K562 (cell line): ENCODE measurements at regions not wholly inside any gene's neighbourhood (a gene's known extent, or its start where the extent isn't known, plus 50 kb on each side); places are given as distances from the start of the nearest gene placed in this dataset.

ENCODE experiments used
- ATAC-seq: fragments of 200-7000 bp; cut with Tn5 transposase; 3 replicates; pipeline ENCODE4 v1.9.1; 2020; ENCODE audit warnings: moderate library complexity
- BruUV-seq: library from RNA; stranded (reverse); fragments of 400-500 nt; replicated peaks from 2 replicates; lab custom pipeline; 2021; lab: Mats Ljungman, UMichigan
- CTCF ChIA-PET: fragments of 300-600 bp; formaldehyde crosslinking; extraction: SDS; loops from one replicate; lab custom pipeline; 2021; ENCODE audit warnings: low intra/inter-chr PET ratio; lab: Yijun Ruan, JAX
- POLR2A ChIA-PET: fragments of 300-600, 350-650 bp; sonication (Branson Sonifier 250); formaldehyde crosslinking; extraction: SDS; loops from one replicate; lab custom pipeline; 2021; ENCODE audit warnings: antibody characterized with exemption, inconsistent platforms; lab: Yijun Ruan, JAX
- DNase-seq, 4 experiments: peaks; one replicate each; pipeline versions ENCODE4 v3.0.0 to v3.0.0-alpha.2; 2011 to 2018; ENCODE audit warnings: low spot score in 3 of 4, mixed read lengths in 3 of 4; ENCODE audit errors: extremely low read depth in 1 of 4
- FAIRE-seq: peaks from 2 replicates; lab custom pipeline; 2011; peaks lifted over from hg19 to GRCh38; lab: Jason Lieb, UNC
- H2AFZ ChIP-seq: 2 replicates; pipeline ENCODE4 v1.6.0; 2011; ENCODE audit warnings: low read depth, low read length, control low read depth, inconsistent platforms
- H3K27ac ChIP-seq: fragments of 200-600 bp; 3 replicates; pipeline ENCODE4 v1.8.0; 2011; ENCODE audit warnings: low read depth, mild to moderate bottlenecking, control low read depth, inconsistent platforms, low read length, moderate library complexity, mixed read lengths; ENCODE audit errors: extremely low read depth
- H3K27me3 ChIP-seq, 2 experiments: fragments of 300-600 bp in 1 of 2; 2 replicates in 1 of 2; 3 replicates in 1 of 2; pipeline versions ENCODE4 v1.6.0 to v1.8.0; 2011; ENCODE audit warnings: inconsistent platforms in 2 of 2, low read length in 2 of 2, mild to moderate bottlenecking in 1 of 2, mixed read lengths in 1 of 2, moderate library complexity in 1 of 2; ENCODE audit not compliant: control insufficient read depth in 2 of 2, insufficient read depth in 2 of 2
- H3K36me3 ChIP-seq: fragments of 300-600 bp; 3 replicates; pipeline ENCODE4 v1.8.0; 2011; ENCODE audit warnings: mild to moderate bottlenecking, low read length, inconsistent platforms; ENCODE audit not compliant: control insufficient read depth, insufficient read depth
- H3K4me1 ChIP-seq, 2 experiments: fragments of 200-600 bp in 1 of 2; replicated peaks in 1 of 2; 2 replicates in 1 of 2; 3 replicates in 1 of 2; pipeline versions ENCODE4 v1.5.1 to v1.8.0; 2011; ENCODE audit warnings: inconsistent platforms in 2 of 2, low read length in 2 of 2, mild to moderate bottlenecking in 1 of 2, mixed read lengths in 1 of 2, moderate library complexity in 1 of 2; ENCODE audit not compliant: control insufficient read depth in 2 of 2, insufficient read depth in 2 of 2
- H3K4me2 ChIP-seq: 2 replicates; pipeline ENCODE4 v1.6.1; 2011; ENCODE audit warnings: low read length, control low read depth, inconsistent platforms, mixed read lengths; ENCODE audit not compliant: insufficient read depth
- H3K4me3 ChIP-seq: fragments of 200-600 bp; sonication (generic), shearing (Covaris generic); 2 replicates; pipeline ENCODE4 v1.5.1; 2016; ENCODE audit warnings: control low read depth, inconsistent platforms
- H3K79me2 ChIP-seq: fragments of 200-600 bp; 3 replicates; pipeline ENCODE4 v1.8.0; 2011; ENCODE audit warnings: low read length, inconsistent platforms; ENCODE audit not compliant: control insufficient read depth, insufficient read depth
- H3K9ac ChIP-seq, 2 experiments: 2 replicates each; pipeline versions ENCODE4 v1.6.0 to v1.6.1; 2011; ENCODE audit warnings: low read depth in 2 of 2, low read length in 2 of 2, control low read depth in 1 of 2, inconsistent platforms in 1 of 2, mild to moderate bottlenecking in 1 of 2, mixed read lengths in 1 of 2; ENCODE audit not compliant: insufficient read depth in 1 of 2
- H3K9me1 ChIP-seq: one replicate; pipeline ENCODE4 v1.6.0; 2011; ENCODE audit warnings: inconsistent platforms, mild to moderate bottlenecking, low read length, moderate library complexity; ENCODE audit not compliant: control insufficient read depth, insufficient read depth
- H3K9me3 ChIP-seq: replicated peaks from 2 replicates; pipeline ENCODE4 v1.5.1; 2011; ENCODE audit warnings: low read depth, low read length, inconsistent platforms; ENCODE audit not compliant: control insufficient read depth, insufficient read depth
- H4K20me1 ChIP-seq: replicated peaks from 2 replicates; pipeline ENCODE4 v1.6.1; 2011; ENCODE audit warnings: low read length, inconsistent platforms, mixed read lengths; ENCODE audit not compliant: control insufficient read depth, insufficient read depth
- COPS2 ChIP-seq: fragments of 450-650 bp; conservative IDR thresholded peaks from 2 replicates; pipeline ENCODE4 v1.6.1; 2016; ENCODE audit warnings: mild to moderate bottlenecking, moderate library complexity
- GATAD2A ChIP-seq: fragments of 450-650 bp; IDR thresholded peaks from 2 replicates; pipeline ENCODE4 v1.6.1; 2017
- KDM5B ChIP-seq: fragments of 200-600 bp; sonication (generic); IDR thresholded peaks from 2 replicates; pipeline ENCODE4 v1.6.1; 2012; ENCODE audit warnings: low read depth, mild to moderate bottlenecking, moderate library complexity, low read length, control low read depth, inconsistent platforms; ENCODE audit not compliant: insufficient replicate concordance
- MTA1 ChIP-seq: fragments of 450-650 bp; IDR thresholded peaks from 2 replicates; pipeline ENCODE4 v1.6.1; 2017; ENCODE audit warnings: borderline replicate concordance
- NCOA6 ChIP-seq: fragments of 450-650 bp; IDR thresholded peaks from 2 replicates; pipeline ENCODE4 v1.6.1; 2017; ENCODE audit warnings: mild to moderate bottlenecking
- NR2F6 ChIP-seq: fragments of 450-650 bp; formaldehyde crosslinking; IDR thresholded peaks from 2 replicates; pipeline ENCODE4 v1.4.0; 2020; ENCODE audit warnings: mild to moderate bottlenecking
- PHF8 ChIP-seq: fragments of 200-600 bp; sonication (generic); IDR thresholded peaks from 2 replicates; pipeline ENCODE4 v1.6.1; 2012; ENCODE audit warnings: mixed run types, mild to moderate bottlenecking, inconsistent platforms, low read length, moderate library complexity, borderline replicate concordance
- PTTG1 ChIP-seq: fragments of 450-650 bp; IDR thresholded peaks from 2 replicates; pipeline ENCODE4 v1.6.1; 2016; ENCODE audit warnings: low read depth, mild to moderate bottlenecking, missing genetic modification characterization, missing compliant biosample characterization
- SMAD1 ChIP-seq: fragments of 150-350 bp; IDR thresholded peaks from 2 replicates; pipeline ENCODE4 v1.6.1; 2014; ENCODE audit warnings: low read length, low read depth; ENCODE audit not compliant: partially characterized antibody
- SRSF7 ChIP-seq: fragments of 200-400 bp; formaldehyde crosslinking; optimal IDR thresholded peaks from 2 replicates; pipeline ENCODE3; 2017; ENCODE audit warnings: mild to moderate bottlenecking, low read depth, low read length
- ZKSCAN3 ChIP-seq: fragments of 250-450 bp; sonication (Bioruptor Pico); IDR thresholded peaks from 2 replicates; pipeline ENCODE4 v1.4.0; 2020
- ZNF121 ChIP-seq: sonication (generic); formaldehyde crosslinking; conservative IDR thresholded peaks from 2 replicates; pipeline ENCODE4 v1.8.0; 2022; ENCODE audit warnings: missing genetic modification reagents
- ZNF696 ChIP-seq: fragments of 250-450 bp; sonication (Bioruptor Pico); conservative IDR thresholded peaks from 2 replicates; pipeline ENCODE4 v1.4.0; 2020; ENCODE audit warnings: mild to moderate bottlenecking, moderate library complexity
- ZNF764 ChIP-seq: fragments of 250-450 bp; sonication (Bioruptor Pico); IDR thresholded peaks from 2 replicates; pipeline ENCODE4 v1.4.0; 2020; ENCODE audit warnings: low read depth, mild to moderate bottlenecking, moderate library complexity
- WGBS: fragments of 100-300 bp; shearing (Covaris generic); methylation state at CpG from one replicate; pipeline ENCODE4 v1.1.6; 2016; ENCODE audit warnings: low coverage, mixed read lengths; ENCODE audit not compliant: insufficient coverage; ENCODE audit errors: missing lambda C conversion rate; 5-methylcytosine and 5-hydroxymethylcytosine counted together
- in situ Hi-C: fragments of 300-500 bp; cut with MboI; formaldehyde crosslinking; loops from 4 replicates; pipeline ENCODE4 v1.15.0; 2018; ENCODE audit warnings: inconsistent platforms, mixed read lengths
- intact Hi-C: fragments of 100-400 bp; cut with micrococcal nuclease; formaldehyde crosslinking; loops from 2 replicates; pipeline ENCODE4 v1.14.2; 2022
- TF ChIP-seq, protein P1 (sequence below): IDR thresholded peaks from 2 replicates; pipeline ENCODE4 v1.6.1; 2014; ENCODE audit warnings: antibody characterized with exemption
- TF ChIP-seq, protein P2 (sequence below): fragments of 250-450 bp; sonication (Bioruptor Pico); IDR thresholded peaks from 2 replicates; pipeline ENCODE4 v1.6.1; 2021; ENCODE audit warnings: mild to moderate bottlenecking
- TF ChIP-seq, protein P3 (sequence below): fragments of 200-800 bp; sonication (Bioruptor generic); IDR thresholded peaks from 2 replicates; pipeline ENCODE4 v1.6.1; 2017; ENCODE audit warnings: missing genetic modification characterization, missing compliant biosample characterization
- TF ChIP-seq, protein P4 (sequence below): fragments of 450-650 bp; IDR thresholded peaks from 2 replicates; pipeline ENCODE4 v1.6.1; 2018; ENCODE audit warnings: mild to moderate bottlenecking, low read depth; ENCODE audit not compliant: partially characterized antibody
- TF ChIP-seq, protein P5 (sequence below): fragments of 250-450 bp; sonication (Bioruptor Pico); IDR thresholded peaks from 2 replicates; pipeline ENCODE4 v1.8.0; 2021; ENCODE audit warnings: borderline replicate concordance, mild to moderate bottlenecking, moderate library complexity; ENCODE audit not compliant: poor library complexity, severe bottlenecking

DNA sequence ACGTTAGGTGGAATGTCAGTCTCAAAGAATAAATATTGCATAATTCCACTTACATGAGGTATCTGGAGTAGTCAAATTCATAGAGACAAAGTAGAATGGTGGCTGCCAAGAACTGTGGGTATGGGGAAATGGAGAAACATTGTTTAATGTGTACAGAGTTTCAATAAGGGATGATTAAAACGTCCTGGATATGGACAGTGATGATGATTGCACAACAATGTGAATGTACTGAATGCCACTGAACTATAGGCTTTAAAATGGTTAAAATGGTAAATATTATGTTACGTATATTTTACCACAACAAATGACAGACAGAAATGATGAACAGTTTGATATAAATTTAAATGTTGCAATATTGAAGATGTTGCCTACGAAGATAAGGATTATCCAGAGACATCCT, 602.0 kb upstream of the PKDCC start:
- no peaks in the 10 kb centered on the region for H3K27me3 ChIP-seq
- no peak for FAIRE-seq
- intact Hi-C loops (no loop called here), in situ Hi-C loops (no loop called here)
- H3K27ac ChIP-seq = no peak overlapping the region
- TF ChIP-seq PHF8 = no peak
- no peak for TF ChIP-seq MTA1
- TF ChIP-seq SMAD1 = no peak
- TF ChIP-seq COPS2 = no peak
- TF ChIP-seq, protein P1, sequence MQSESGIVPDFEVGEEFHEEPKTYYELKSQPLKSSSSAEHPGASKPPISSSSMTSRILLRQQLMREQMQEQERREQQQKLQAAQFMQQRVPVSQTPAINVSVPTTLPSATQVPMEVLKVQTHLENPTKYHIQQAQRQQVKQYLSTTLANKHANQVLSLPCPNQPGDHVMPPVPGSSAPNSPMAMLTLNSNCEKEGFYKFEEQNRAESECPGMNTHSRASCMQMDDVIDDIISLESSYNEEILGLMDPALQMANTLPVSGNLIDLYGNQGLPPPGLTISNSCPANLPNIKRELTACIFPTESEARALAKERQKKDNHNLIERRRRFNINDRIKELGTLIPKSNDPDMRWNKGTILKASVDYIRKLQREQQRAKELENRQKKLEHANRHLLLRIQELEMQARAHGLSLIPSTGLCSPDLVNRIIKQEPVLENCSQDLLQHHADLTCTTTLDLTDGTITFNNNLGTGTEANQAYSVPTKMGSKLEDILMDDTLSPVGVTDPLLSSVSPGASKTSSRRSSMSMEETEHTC = no peak
- no peak for TF ChIP-seq NR2F6 (CRISPR knock-in tag)
- no peak for TF ChIP-seq ZNF696
- TF ChIP-seq, protein P2, sequence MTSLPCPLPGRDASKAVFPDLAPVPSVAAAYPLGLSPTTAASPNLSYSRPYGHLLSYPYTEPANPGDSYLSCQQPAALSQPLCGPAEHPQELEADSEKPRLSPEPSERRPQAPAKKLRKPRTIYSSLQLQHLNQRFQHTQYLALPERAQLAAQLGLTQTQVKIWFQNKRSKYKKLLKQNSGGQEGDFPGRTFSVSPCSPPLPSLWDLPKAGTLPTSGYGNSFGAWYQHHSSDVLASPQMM (CRISPR knock-in tag) = no peak
- TF ChIP-seq SRSF7 = no peak
- no peak for TF ChIP-seq KDM5B
- TF ChIP-seq, protein P3, sequence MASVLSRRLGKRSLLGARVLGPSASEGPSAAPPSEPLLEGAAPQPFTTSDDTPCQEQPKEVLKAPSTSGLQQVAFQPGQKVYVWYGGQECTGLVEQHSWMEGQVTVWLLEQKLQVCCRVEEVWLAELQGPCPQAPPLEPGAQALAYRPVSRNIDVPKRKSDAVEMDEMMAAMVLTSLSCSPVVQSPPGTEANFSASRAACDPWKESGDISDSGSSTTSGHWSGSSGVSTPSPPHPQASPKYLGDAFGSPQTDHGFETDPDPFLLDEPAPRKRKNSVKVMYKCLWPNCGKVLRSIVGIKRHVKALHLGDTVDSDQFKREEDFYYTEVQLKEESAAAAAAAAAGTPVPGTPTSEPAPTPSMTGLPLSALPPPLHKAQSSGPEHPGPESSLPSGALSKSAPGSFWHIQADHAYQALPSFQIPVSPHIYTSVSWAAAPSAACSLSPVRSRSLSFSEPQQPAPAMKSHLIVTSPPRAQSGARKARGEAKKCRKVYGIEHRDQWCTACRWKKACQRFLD (CRISPR knock-in tag) = no peak
- no peak for TF ChIP-seq ZNF121 (CRISPR knock-in tag)
- TF ChIP-seq PTTG1 (tag) = no peak
- no peak for TF ChIP-seq NCOA6
- TF ChIP-seq, protein P4, sequence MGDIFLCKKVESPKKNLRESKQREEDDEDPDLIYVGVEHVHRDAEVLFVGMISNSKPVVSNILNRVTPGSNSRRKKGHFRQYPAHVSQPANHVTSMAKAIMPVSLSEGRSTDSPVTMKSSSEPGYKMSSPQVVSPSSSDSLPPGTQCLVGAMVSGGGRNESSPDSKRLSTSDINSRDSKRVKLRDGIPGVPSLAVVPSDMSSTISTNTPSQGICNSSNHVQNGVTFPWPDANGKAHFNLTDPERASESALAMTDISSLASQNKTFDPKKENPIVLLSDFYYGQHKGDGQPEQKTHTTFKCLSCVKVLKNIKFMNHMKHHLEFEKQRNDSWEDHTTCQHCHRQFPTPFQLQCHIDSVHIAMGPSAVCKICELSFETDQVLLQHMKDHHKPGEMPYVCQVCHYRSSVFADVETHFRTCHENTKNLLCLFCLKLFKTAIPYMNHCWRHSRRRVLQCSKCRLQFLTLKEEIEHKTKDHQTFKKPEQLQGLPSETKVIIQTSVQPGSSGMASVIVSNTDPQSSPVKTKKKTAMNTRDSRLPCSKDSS = no peak
- no peak for TF ChIP-seq GATAD2A
- no peak for TF ChIP-seq ZNF764 (CRISPR knock-in tag)
- no peak for TF ChIP-seq ZKSCAN3 (CRISPR knock-in tag)
- TF ChIP-seq, protein P5, sequence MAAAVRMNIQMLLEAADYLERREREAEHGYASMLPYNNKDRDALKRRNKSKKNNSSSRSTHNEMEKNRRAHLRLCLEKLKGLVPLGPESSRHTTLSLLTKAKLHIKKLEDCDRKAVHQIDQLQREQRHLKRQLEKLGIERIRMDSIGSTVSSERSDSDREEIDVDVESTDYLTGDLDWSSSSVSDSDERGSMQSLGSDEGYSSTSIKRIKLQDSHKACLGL (CRISPR knock-in tag) = no peak
- ATAC-seq = no peak
- ChIA-PET CTCF (no interaction called here), POLR2A (no interaction called here)
- H3K9me3 ChIP-seq = no peaks in the 10 kb centered on the region
- no TSS peak for BruUV-seq
- no peak for DNase-seq
- H3K79me2 ChIP-seq = no peaks in the 10 kb centered on the region
- H3K9me1 ChIP-seq = no peaks in the 10 kb centered on the region
- WGBS = 0% methylated on average over 4 of the region's 4 CpGs
- H3K9ac ChIP-seq = no peak overlapping the region
- no peaks in the 10 kb centered on the region for H3K4me1 ChIP-seq
- H3K4me2 ChIP-seq = no peak overlapping the region
- no peak overlapping the region for H2AFZ ChIP-seq
- H4K20me1 ChIP-seq = no peaks in the 10 kb centered on the region
- H3K36me3 ChIP-seq = no peaks in the 10 kb centered on the region
- H3K4me3 ChIP-seq = no peak overlapping the region
